SU-DHL-6 (cell line): ENCODE measurements at regions not wholly inside any gene's neighbourhood (a gene's known extent, or its start where the extent isn't known, plus 50 kb on each side); places are given as distances from the start of the nearest gene placed in this dataset.

Experiments used
- EZH2phosphoT487 ChIP-seq: fragments of 200-600 bp; sonication (generic), shearing (Covaris generic); conservative IDR thresholded peaks from 2 replicates; pipeline ENCODE4 v1.6.1; 2018; ENCODE audit warnings: mild to moderate bottlenecking, antibody characterized with exemption, low read length, moderate library complexity, mixed read lengths
- TF ChIP-seq, protein P1 (sequence below): fragments of 200-600 bp; sonication (generic); IDR thresholded peaks from one replicate; pipeline ENCODE4 v1.5.1; 2017; ENCODE audit warnings: antibody characterized with exemption, mild to moderate bottlenecking, low read length, moderate library complexity; ENCODE audit not compliant: insufficient read depth, poor library complexity, severe bottlenecking

DNA sequence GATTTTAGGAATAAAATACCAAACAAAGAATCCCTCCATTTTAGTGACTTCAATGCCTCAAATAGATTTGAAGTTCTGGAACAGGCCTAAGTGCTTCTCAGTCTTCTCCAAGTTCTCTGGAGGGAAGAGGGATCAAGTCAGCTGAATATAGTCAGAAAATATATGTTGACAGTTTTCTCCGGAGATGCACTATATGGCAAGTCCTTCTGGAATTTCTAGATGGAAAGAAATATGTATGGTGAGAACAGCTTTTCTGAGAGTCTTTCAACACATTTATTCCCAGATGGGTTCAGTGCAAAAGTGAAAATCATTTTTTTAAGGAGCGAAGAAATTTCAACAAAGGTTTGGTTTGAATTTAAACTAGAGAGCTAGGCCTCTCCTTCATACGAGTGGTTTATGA, 317.4 kb upstream of the SLC30A5 start:
- TF ChIP-seq, protein P1, sequence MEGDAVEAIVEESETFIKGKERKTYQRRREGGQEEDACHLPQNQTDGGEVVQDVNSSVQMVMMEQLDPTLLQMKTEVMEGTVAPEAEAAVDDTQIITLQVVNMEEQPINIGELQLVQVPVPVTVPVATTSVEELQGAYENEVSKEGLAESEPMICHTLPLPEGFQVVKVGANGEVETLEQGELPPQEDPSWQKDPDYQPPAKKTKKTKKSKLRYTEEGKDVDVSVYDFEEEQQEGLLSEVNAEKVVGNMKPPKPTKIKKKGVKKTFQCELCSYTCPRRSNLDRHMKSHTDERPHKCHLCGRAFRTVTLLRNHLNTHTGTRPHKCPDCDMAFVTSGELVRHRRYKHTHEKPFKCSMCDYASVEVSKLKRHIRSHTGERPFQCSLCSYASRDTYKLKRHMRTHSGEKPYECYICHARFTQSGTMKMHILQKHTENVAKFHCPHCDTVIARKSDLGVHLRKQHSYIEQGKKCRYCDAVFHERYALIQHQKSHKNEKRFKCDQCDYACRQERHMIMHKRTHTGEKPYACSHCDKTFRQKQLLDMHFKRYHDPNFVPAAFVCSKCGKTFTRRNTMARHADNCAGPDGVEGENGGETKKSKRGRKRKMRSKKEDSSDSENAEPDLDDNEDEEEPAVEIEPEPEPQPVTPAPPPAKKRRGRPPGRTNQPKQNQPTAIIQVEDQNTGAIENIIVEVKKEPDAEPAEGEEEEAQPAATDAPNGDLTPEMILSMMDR: no peak
- TF ChIP-seq EZH2phosphoT487: no peak
